SU-DHL-6 (cell line): ENCODE measurements at regions not wholly inside any gene's neighbourhood (a gene's known extent, or its start where the extent isn't known, plus 50 kb on each side); places are given as distances from the start of the nearest gene placed in this dataset.

Experiments used
- CTCF ChIP-seq: fragments of 200-600 bp; sonication (generic); IDR thresholded peaks from one replicate; pipeline ENCODE4 v1.5.1; 2017; ENCODE audit warnings: antibody characterized with exemption, mild to moderate bottlenecking, low read length, moderate library complexity; ENCODE audit not compliant: insufficient read depth, poor library complexity, severe bottlenecking
- EZH2phosphoT487 ChIP-seq: fragments of 200-600 bp; sonication (generic), shearing (Covaris generic); conservative IDR thresholded peaks from 2 replicates; pipeline ENCODE4 v1.6.1; 2018; ENCODE audit warnings: mild to moderate bottlenecking, antibody characterized with exemption, low read length, moderate library complexity, mixed read lengths

GRCh38 chr3:191555037-191555436 lies 94.1 kb downstream of the PYDC2 start:
- no peak for TF ChIP-seq CTCF
- TF ChIP-seq EZH2phosphoT487 = no peak
